Progenitor cell of endocrine pancreas (in vitro differentiated cells): ENCODE measurements at regions not wholly inside any gene's neighbourhood (a gene's known extent, or its start where the extent isn't known, plus 50 kb on each side); places are given as distances from the start of the nearest gene placed in this dataset.

ENCODE experiments used
- DNase-seq: peaks from one replicate; pipeline ENCODE4 v3.0.0; 2021; ENCODE audit warnings: low spot score; ENCODE audit not compliant: unreplicated experiment
- H3K27ac Mint-ChIP-seq: 2 replicates; pipeline ENCODE4 v1.8.0; 2021; ENCODE audit warnings: mild to moderate bottlenecking, moderate library complexity, mixed read lengths
- H3K27me3 Mint-ChIP-seq: 2 replicates; pipeline ENCODE4 v1.8.0; 2021; ENCODE audit warnings: mixed read lengths
- H3K36me3 Mint-ChIP-seq: 2 replicates; pipeline ENCODE4 v1.8.0; 2022; ENCODE audit warnings: mixed read lengths; ENCODE audit not compliant: insufficient read depth
- H3K4me1 Mint-ChIP-seq: 2 replicates; pipeline ENCODE4 v1.8.0; 2021; ENCODE audit warnings: low read depth, mixed read lengths
- H3K4me3 Mint-ChIP-seq: 2 replicates; pipeline ENCODE4 v1.8.0; 2021; ENCODE audit warnings: low read depth, mild to moderate bottlenecking, moderate library complexity, mixed read lengths
- H3K9me3 Mint-ChIP-seq: 2 replicates; pipeline ENCODE4 v1.8.0; 2021; ENCODE audit warnings: low read depth, mixed read lengths
- CTCF ChIP-seq: fragments of 200-600 bp; sonication (generic); IDR thresholded peaks from one replicate; pipeline ENCODE4 v1.5.0; 2021; ENCODE audit warnings: antibody characterized with exemption, mild to moderate bottlenecking; ENCODE audit not compliant: unreplicated experiment

DNA sequence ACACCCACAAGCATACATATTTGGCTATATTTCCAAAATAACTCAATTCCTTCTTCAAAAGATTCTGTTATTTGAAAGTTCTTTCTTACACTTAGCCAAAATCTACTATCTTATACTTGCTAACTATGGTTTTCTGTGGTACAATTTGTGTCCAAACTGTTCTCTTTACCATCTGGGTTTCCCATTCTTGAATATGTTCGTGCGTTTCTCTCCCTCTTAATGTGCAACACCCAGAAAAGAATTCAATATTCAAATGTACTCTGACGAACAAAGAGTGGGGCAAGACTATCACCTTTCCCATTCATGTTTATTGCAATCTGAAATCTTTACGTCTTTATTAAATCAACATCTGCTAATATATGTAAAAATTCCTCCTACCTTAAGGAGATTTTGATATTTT, 912.7 kb downstream of the FAT4 start:
- Mint-ChIP-seq H3K9me3 (no peaks in the 10 kb centered on the region), H3K27me3 (no peaks in the 10 kb centered on the region), H3K4me3 (no peak overlapping the region), H3K27ac (no peak overlapping the region), H3K36me3 (no peaks in the 10 kb centered on the region), H3K4me1 (peaks cover 5% of the 10 kb centered on the region)
- TF ChIP-seq CTCF, result no peak
- DNase-seq, result no peak

DNA sequence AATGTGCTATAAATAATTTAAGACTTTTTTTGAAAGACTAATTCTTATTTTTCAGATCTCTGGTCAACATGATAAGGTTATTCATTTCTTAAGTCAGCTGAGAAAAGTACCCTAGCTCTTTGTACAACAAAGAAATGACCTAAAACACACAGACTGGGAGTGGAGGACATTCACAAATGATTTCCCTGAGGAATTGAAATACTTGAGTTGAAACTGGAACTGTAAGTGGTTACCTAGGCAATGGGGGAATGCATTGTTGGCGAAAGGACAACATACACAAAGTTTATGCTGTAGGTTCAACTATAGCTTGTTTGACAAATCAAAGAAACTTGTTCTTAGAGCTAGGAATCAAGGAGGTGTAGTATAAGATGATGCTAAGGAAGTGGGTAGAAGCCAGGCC, 915.5 kb downstream of the FAT4 start:
- DNase-seq, result no peak
- Mint-ChIP-seq H3K27me3 (no peaks in the 10 kb centered on the region), H3K9me3 (peaks cover under 1% of the 10 kb centered on the region), H3K4me3 (no peak overlapping the region), H3K4me1 (peaks cover 3% of the 10 kb centered on the region), H3K27ac (no peak overlapping the region), H3K36me3 (no peaks in the 10 kb centered on the region)
- no peak for TF ChIP-seq CTCF

- no peak for DNase-seq
- no peak for TF ChIP-seq CTCF
- peaks cover 3% of the 10 kb centered on the region for H3K4me1 Mint-ChIP-seq
- H3K36me3 Mint-ChIP-seq, result no peaks in the 10 kb centered on the region
- no peak overlapping the region for H3K4me3 Mint-ChIP-seq
- peaks cover 4% of the 10 kb centered on the region for H3K9me3 Mint-ChIP-seq
- H3K27ac Mint-ChIP-seq, result no peak overlapping the region
- H3K27me3 Mint-ChIP-seq, result no peaks in the 10 kb centered on the region
Measured at GRCh38 chr4:126233483-126233882, 918.7 kb downstream of the FAT4 start.

DNA sequence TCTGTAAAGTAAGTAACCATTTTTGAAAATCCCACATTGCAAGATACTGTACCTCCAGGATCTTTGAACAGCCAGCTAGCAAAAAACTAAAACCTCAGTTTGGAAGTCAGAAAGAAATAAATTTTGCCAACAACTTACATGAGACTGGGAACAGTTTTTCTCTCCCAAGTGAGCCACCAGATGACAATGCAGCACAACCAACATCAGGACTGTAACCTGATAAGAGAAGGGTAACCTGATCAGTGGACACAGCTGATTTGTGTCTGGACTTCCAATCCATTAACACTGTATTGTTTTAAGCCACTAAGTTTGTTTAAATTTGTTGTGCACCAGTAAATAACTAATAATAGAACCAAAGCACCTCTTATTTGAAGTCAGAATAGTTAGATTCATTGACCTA, 923.3 kb downstream of the FAT4 start:
- Mint-ChIP-seq H3K4me1 (no peaks in the 10 kb centered on the region), H3K27ac (no peak overlapping the region), H3K36me3 (no peaks in the 10 kb centered on the region), H3K4me3 (no peak overlapping the region), H3K9me3 (peaks cover 4% of the 10 kb centered on the region), H3K27me3 (no peaks in the 10 kb centered on the region)
- no peak for DNase-seq
- no peak for TF ChIP-seq CTCF

GRCh38 chr4:126241634-126242033, 926.9 kb downstream of the FAT4 start:
- TF ChIP-seq CTCF, result no peak
- H3K4me1 Mint-ChIP-seq, result no peaks in the 10 kb centered on the region
- no peak overlapping the region for H3K4me3 Mint-ChIP-seq
- no peak overlapping the region for H3K27ac Mint-ChIP-seq
- no peak for DNase-seq
- peaks cover 6% of the 10 kb centered on the region for H3K9me3 Mint-ChIP-seq
- H3K27me3 Mint-ChIP-seq, result no peaks in the 10 kb centered on the region
- no peaks in the 10 kb centered on the region for H3K36me3 Mint-ChIP-seq
